ENCODE measurements at regions not wholly inside any gene's neighbourhood (a gene's known extent, or its start where the extent isn't known, plus 50 kb on each side); places are given as distances from the start of the nearest gene placed in this dataset.
A peak's percentile ranks its signal among the peaks of the same experiment; 100 is the strongest.
"Not testable (repeated sequence)": the region's sequence is repeated elsewhere in the genome, so short reads cannot be mapped to it uniquely, and the experiment has no call there.

DNA sequence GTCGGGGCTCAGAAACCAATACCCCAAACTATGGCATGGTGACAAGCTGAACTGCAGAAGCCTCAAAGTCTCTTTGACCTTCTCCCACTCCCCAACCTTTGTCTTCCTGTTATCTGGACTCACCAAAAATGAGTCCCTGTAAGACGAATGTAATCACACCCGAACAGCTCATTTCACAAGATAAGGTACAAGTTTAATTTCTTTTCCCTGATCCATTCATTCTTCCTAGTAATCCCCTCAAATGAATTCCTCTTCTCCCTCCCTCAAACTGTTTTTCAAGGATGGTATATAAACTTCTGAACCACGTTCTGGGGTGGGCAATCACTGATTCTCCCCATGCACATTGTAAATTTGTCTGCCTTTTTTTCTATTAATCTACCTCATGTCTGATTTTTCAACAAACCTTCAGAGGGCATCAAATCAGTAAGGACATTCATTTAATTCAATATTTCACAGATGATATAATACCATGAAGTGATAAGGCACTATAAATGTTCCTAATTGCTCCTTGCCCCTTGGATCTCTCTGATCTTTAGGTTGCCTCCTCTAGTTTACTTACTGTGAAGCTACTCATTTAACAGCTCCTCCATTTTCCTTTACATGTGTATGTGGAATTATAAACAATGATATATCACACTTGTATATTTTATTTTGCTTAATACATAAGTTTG is 77.2 kb downstream of the OR2B2 start:
- Histone ChIP-seq H3K9me3 (no peaks in the 10 kb centered on the region), H3K27ac (ENCODE audit: low read length) (peak overlapping the region; percentile 99), H3K36me3 (ENCODE audit: control insufficient read depth in 2 of 2, extremely low read depth in 1 of 2, insufficient read depth in 1 of 2, low read length in 1 of 2) (no peaks in the 10 kb centered on the region), H3K27me3 (replicated peaks in 1 of 2; ENCODE audit: control insufficient read depth in 2 of 2, extremely low read depth in 1 of 2, insufficient read depth in 2 of 2, low read length in 1 of 2) (peaks cover 0 to 5% of the 10 kb centered on the region in 2 experiments), H3K4me1 (ENCODE audit: control insufficient read depth in 1 of 2, extremely low read depth in 1 of 2, insufficient read depth in 2 of 2, low read length in 2 of 2) (peaks cover 23 to 34% of the 10 kb centered on the region in 2 experiments), H3K4me3 (ENCODE audit: control insufficient read depth in 1 of 2, extremely low read depth in 1 of 2, low read length in 1 of 2) (no peak overlapping the region)
- Mint-ChIP-seq H3K9me3 (no peaks in the 10 kb centered on the region), H3K4me1 (peaks cover 20 to 29% (median 22%) of the 10 kb centered on the region in 3 donors), H3K27me3 (peaks cover 4 to 5% of the 10 kb centered on the region in 2 donors), H3K36me3 (peaks cover 2% of the 10 kb centered on the region), H3K27ac (peak overlapping the region; percentile 82 to 84), H3K4me3 (no peak overlapping the region)
- DNase-seq (no peak), ATAC-seq (replicated peaks in 1 of 4) (no peak)
- ChIA-PET CTCF (interaction anchor here (0.5 to 6.4 kb wide), 10 partner anchors 11 to 1805 kb away, joined by 3 to 112 read pairs (median 6); a partner anchor contains a TSS), POLR2A (interaction anchor here (0.6 to 6.4 kb wide), 17 partner anchors 10 to 1814 kb away, joined by 3 to 396 read pairs (median 7); a partner anchor contains a TSS)
- 69% methylated on average over 2 of the region's 4 CpGs for WGBS (ENCODE audit: insufficient coverage)

GRCh38 chr6:27834384-27834783 is 77.8 kb downstream of the OR2B2 start:
- POLR2A ChIA-PET: interaction anchor here (0.6 to 6.4 kb wide), 15 partner anchors 9 to 1675 kb away, joined by 3 to 396 read pairs (median 6); a partner anchor contains a TSS
- H3K27ac Mint-ChIP-seq: no peak overlapping the region
- DNase-seq: no peak
- CTCF ChIA-PET: interaction anchor here (1.2 to 6.4 kb wide), 5 partner anchors 11 to 61 kb away, joined by 3 to 112 read pairs (median 6); a partner anchor contains a TSS
- Histone ChIP-seq H3K9me3 (no peaks in the 10 kb centered on the region), H3K27me3 (replicated peaks in 1 of 2; ENCODE audit: control insufficient read depth in 2 of 2, extremely low read depth in 1 of 2, insufficient read depth in 2 of 2, low read length in 1 of 2) (peaks cover 0 to 5% of the 10 kb centered on the region in 2 experiments), H3K4me3 (ENCODE audit: control insufficient read depth in 1 of 2, extremely low read depth in 1 of 2, low read length in 1 of 2) (no peak overlapping the region), H3K27ac (ENCODE audit: low read length) (no peak overlapping the region), H3K36me3 (ENCODE audit: control insufficient read depth in 2 of 2, extremely low read depth in 1 of 2, insufficient read depth in 1 of 2, low read length in 1 of 2) (no peaks in the 10 kb centered on the region), H3K4me1 (ENCODE audit: control insufficient read depth in 1 of 2, extremely low read depth in 1 of 2, insufficient read depth in 2 of 2, low read length in 2 of 2) (peaks cover 23 to 31% of the 10 kb centered on the region in 2 experiments)
- H3K4me1 Mint-ChIP-seq: peaks cover 26 to 29% (median 28%) of the 10 kb centered on the region in 3 donors
- H3K36me3 Mint-ChIP-seq: peaks cover 2% of the 10 kb centered on the region
- H3K4me3 Mint-ChIP-seq: no peak overlapping the region
- no peaks in the 10 kb centered on the region for H3K27me3 Mint-ChIP-seq
- WGBS (ENCODE audit: insufficient coverage): no CpG with 5 or more reads among the region's 1 CpG
- ATAC-seq (replicated peaks in 1 of 4): no peak
- H3K9me3 Mint-ChIP-seq: no peaks in the 10 kb centered on the region

DNA sequence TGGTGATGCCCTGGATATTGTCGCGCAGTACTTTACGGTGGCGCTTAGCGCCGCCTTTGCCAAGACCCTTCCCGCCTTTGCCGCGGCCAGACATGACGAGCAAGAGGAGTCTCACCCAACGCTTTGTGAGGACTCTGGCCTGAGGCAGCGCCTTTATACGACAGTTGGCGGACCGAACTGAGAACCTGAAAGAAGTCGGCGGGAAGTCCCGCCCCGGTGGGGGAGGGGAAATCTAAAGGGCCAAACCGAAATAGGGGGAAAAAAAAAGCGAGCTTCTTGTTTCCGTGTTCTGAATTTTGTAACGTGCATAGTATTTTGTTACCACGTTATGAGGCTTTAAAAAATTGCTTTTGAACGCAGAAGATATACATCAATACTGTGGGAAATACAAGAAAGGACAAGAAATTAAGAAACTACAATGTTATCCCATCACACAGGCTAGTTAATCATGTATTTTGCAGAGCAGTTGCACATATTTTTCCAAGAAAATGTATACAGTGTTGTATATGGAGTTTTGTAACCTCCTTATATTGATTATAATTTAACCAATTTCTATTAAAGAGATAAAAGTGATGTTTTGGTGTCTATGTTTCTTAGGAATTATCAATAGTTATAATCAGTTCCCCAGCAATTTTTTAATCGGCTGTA is 80.6 kb downstream of the OR2B2 start:
- H3K27me3 ChIP-seq (replicated peaks in 1 of 2; ENCODE audit: control insufficient read depth in 2 of 2, extremely low read depth in 1 of 2, insufficient read depth in 2 of 2, low read length in 1 of 2); H3K27me3 Mint-ChIP-seq; H3K36me3 ChIP-seq (ENCODE audit: control insufficient read depth in 2 of 2, extremely low read depth in 1 of 2, insufficient read depth in 1 of 2, low read length in 1 of 2); H3K9me3 Mint-ChIP-seq; H3K36me3 Mint-ChIP-seq; H3K9me3 ChIP-seq: not testable (repeated sequence)
- peak in 31 of 35 experiments; percentile 43 to 86 (median 60) for DNase-seq
- H3K4me1 ChIP-seq (ENCODE audit: control insufficient read depth in 1 of 2, extremely low read depth in 1 of 2, insufficient read depth in 2 of 2, low read length in 2 of 2): peaks cover 12 to 23% of the 10 kb centered on the region in 2 experiments
- peak; percentile 65 to 71 (median 70) for ATAC-seq (replicated peaks in 1 of 4)
- Mint-ChIP-seq H3K4me1 (peaks cover 29 to 32% (median 31%) of the 10 kb centered on the region in 3 donors), H3K4me3 (peak overlapping the region; percentile 85 to 92 (median 88)), H3K27ac (peak overlapping the region; percentile 93 to 96)
- ChIA-PET CTCF (interaction anchor here in 1 of 2 donors (0.6 to 1.5 kb wide), 3 partner anchors 19 to 63 kb away, joined by 3 to 10 read pairs (median 3); a partner anchor contains a TSS), POLR2A (interaction anchor here (0.6 to 1.9 kb wide), 8 partner anchors 17 to 1643 kb away, joined by 5 to 18 read pairs (median 8); a partner anchor contains a TSS)
- H3K4me3 ChIP-seq (ENCODE audit: control insufficient read depth in 1 of 2, extremely low read depth in 1 of 2, low read length in 1 of 2): peak overlapping the region; percentile 44 to 65
- WGBS (ENCODE audit: insufficient coverage): 0% methylated on average over 6 of the region's 26 CpGs
- peak overlapping the region; percentile 93 for H3K27ac ChIP-seq (ENCODE audit: low read length)

- H3K9me3 ChIP-seq: not testable (repeated sequence)
- 1% methylated on average over 20 of the region's 52 CpGs for WGBS (ENCODE audit: insufficient coverage)
Measured at GRCh38 chr6:27830600-27831433, 81.4 kb downstream of the OR2B2 start.

DNA sequence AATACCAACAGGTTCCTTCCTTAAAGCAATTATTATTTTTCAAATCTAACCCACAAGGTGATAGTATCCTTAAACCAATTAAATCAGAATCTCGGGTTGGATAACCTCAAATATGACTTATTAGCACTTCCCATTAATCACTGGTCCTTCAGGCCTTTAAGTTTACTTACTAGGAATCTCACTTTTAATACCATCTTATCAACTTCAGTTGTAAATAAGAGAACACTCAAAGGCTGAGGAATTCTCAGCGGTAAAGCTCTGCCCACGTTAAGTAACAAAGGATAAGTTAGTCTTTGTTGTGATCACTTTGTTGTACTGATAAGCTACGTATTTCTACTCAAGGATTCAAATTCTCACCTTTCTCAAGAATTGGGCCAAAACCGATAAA is 82.0 kb downstream of the OR2B2 start:
- H3K9me3 ChIP-seq: no peaks in the 10 kb centered on the region
- Mint-ChIP-seq H3K4me1 (peaks cover 36 to 41% (median 39%) of the 10 kb centered on the region in 3 donors), H3K4me3 (peak overlapping the region; percentile 85 to 92 (median 88)), H3K9me3 (no peaks in the 10 kb centered on the region), H3K27ac (peak overlapping the region; percentile 93 to 96), H3K27me3 (no peaks in the 10 kb centered on the region), H3K36me3 (peaks cover 2% of the 10 kb centered on the region)
- H3K27me3 ChIP-seq (replicated peaks in 1 of 2; ENCODE audit: control insufficient read depth in 2 of 2, extremely low read depth in 1 of 2, insufficient read depth in 2 of 2, low read length in 1 of 2): no peaks in the 10 kb centered on the region
- H3K36me3 ChIP-seq (ENCODE audit: control insufficient read depth in 2 of 2, extremely low read depth in 1 of 2, insufficient read depth in 1 of 2, low read length in 1 of 2): no peaks in the 10 kb centered on the region
- peak overlapping the region; percentile 44 to 65 for H3K4me3 ChIP-seq (ENCODE audit: control insufficient read depth in 1 of 2, extremely low read depth in 1 of 2, low read length in 1 of 2)
- H3K27ac ChIP-seq (ENCODE audit: low read length): peak overlapping the region; percentile 93
- peaks cover 9 to 16% of the 10 kb centered on the region in 2 experiments for H3K4me1 ChIP-seq (ENCODE audit: control insufficient read depth in 1 of 2, extremely low read depth in 1 of 2, insufficient read depth in 2 of 2, low read length in 2 of 2)
- DNase-seq (no peak), ATAC-seq (replicated peaks in 1 of 4) (peak in 1 of 4 experiments; percentile 7)
- ChIA-PET POLR2A (interaction anchor here (0.7 to 1.9 kb wide), 7 partner anchors 8 to 63 kb away, joined by 3 to 18 read pairs (median 5); a partner anchor contains a TSS), CTCF (interaction anchor here in 1 of 2 donors (1.1 to 1.5 kb wide), 3 partner anchors 42 to 65 kb away, joined by 3 to 10 read pairs (median 5); a partner anchor contains a TSS)
- WGBS (ENCODE audit: insufficient coverage): 13% methylated on average over 1 of the region's 5 CpGs

More at GRCh38 chr6:27830600-27831433, 81.4 kb downstream of the OR2B2 start:
- peak in 32 of 35 experiments; percentile 27 to 78 (median 58) for DNase-seq
- peak overlapping the region; percentile 85 to 92 (median 88) for H3K4me3 Mint-ChIP-seq
- ATAC-seq (replicated peaks in 1 of 4): peak; percentile 75 to 86 (median 84)
- H3K4me1 ChIP-seq (ENCODE audit: control insufficient read depth in 1 of 2, extremely low read depth in 1 of 2, insufficient read depth in 2 of 2, low read length in 2 of 2): peaks cover 9 to 15% of the 10 kb centered on the region in 2 experiments
- H3K27me3 Mint-ChIP-seq; H3K36me3 ChIP-seq (ENCODE audit: control insufficient read depth in 2 of 2, extremely low read depth in 1 of 2, insufficient read depth in 1 of 2, low read length in 1 of 2); H3K36me3 Mint-ChIP-seq; H3K9me3 Mint-ChIP-seq; H3K27me3 ChIP-seq (replicated peaks in 1 of 2; ENCODE audit: control insufficient read depth in 2 of 2, extremely low read depth in 1 of 2, insufficient read depth in 2 of 2, low read length in 1 of 2): not testable (repeated sequence)
- peak overlapping the region; percentile 93 to 96 for H3K27ac Mint-ChIP-seq
- POLR2A ChIA-PET: interaction anchor here (0.6 to 1.9 kb wide), 9 partner anchors 16 to 1707 kb away, joined by 3 to 18 read pairs (median 6); a partner anchor contains a TSS
- peak overlapping the region; percentile 44 to 65 for H3K4me3 ChIP-seq (ENCODE audit: control insufficient read depth in 1 of 2, extremely low read depth in 1 of 2, low read length in 1 of 2)
- CTCF ChIA-PET: interaction anchor here in 1 of 2 donors (1.1 to 1.5 kb wide), 3 partner anchors 41 to 64 kb away, joined by 3 to 10 read pairs (median 5); a partner anchor contains a TSS
- peak overlapping the region; percentile 93 for H3K27ac ChIP-seq (ENCODE audit: low read length)
- peaks cover 32 to 38% (median 36%) of the 10 kb centered on the region in 3 donors for H3K4me1 Mint-ChIP-seq
